ENCODE measurements at regions not wholly inside any gene's neighbourhood (a gene's known extent, or its start where the extent isn't known, plus 50 kb on each side); places are given as distances from the start of the nearest gene placed in this dataset.

GRCh38 chr10:120229641-120230040 lies 227.4 kb upstream of the PLPP4 start:
- no peak for TF ChIP-seq FOXM1 (IDR thresholded peaks at IDR 0.05; ENCODE audit: borderline replicate concordance)
- TF ChIP-seq BHLHE40 (IDR thresholded peaks at IDR 0.05; ENCODE audit: borderline replicate concordance), result no peak
- TF ChIP-seq, protein P1, sequence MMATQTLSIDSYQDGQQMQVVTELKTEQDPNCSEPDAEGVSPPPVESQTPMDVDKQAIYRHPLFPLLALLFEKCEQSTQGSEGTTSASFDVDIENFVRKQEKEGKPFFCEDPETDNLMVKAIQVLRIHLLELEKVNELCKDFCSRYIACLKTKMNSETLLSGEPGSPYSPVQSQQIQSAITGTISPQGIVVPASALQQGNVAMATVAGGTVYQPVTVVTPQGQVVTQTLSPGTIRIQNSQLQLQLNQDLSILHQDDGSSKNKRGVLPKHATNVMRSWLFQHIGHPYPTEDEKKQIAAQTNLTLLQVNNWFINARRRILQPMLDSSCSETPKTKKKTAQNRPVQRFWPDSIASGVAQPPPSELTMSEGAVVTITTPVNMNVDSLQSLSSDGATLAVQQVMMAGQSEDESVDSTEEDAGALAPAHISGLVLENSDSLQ (IDR thresholded peaks at IDR 0.05), result no peak
- no peak for TF ChIP-seq LEF1 (IDR thresholded peaks at IDR 0.05; ENCODE audit: borderline replicate concordance)
- no peak for TF ChIP-seq L3MBTL2 (conservative IDR thresholded peaks at IDR 0.05)
- TF ChIP-seq TARDBP (IDR thresholded peaks at IDR 0.05), result no peak
- no peak for TF ChIP-seq SUZ12 (IDR thresholded peaks at IDR 0.05)
- TF ChIP-seq HDGF (IDR thresholded peaks at IDR 0.05; ENCODE audit: borderline replicate concordance), result no peak
- no peak for TF ChIP-seq SP1 (IDR thresholded peaks at IDR 0.05)
- no peak for TF ChIP-seq ARNT (IDR thresholded peaks at IDR 0.05)
- TF ChIP-seq FOXA1 (IDR thresholded peaks at IDR 0.05), result no peak
- no peak for TF ChIP-seq FOXK2 (IDR thresholded peaks at IDR 0.05)
